ENCODE measurements at regions not wholly inside any gene's neighbourhood (a gene's known extent, or its start where the extent isn't known, plus 50 kb on each side); places are given as distances from the start of the nearest gene placed in this dataset.

DNA sequence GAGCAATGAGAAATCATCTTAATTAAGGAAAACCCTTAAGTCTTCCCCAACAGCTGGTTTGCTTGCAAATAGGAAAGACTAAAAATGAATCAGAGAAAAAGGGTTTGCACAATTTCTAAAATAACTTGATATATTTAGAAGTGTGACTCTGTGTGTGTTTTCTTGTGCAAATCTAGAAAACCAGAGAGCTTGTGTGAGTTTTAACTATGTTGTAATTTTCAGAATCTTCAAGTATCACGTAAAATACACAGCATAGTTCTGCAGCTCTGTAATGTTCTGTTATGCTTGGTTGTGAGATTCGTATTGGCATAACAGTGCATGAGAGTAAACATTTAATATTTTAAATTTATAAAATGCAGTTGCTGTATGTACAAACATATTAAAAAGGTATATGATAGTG is 74.7 kb upstream of the GAP43 start:
- no peak overlapping the region for H3K4me3 ChIP-seq (replicated peaks; ENCODE audit: low read depth, low read length)
- TF ChIP-seq, protein P1, sequence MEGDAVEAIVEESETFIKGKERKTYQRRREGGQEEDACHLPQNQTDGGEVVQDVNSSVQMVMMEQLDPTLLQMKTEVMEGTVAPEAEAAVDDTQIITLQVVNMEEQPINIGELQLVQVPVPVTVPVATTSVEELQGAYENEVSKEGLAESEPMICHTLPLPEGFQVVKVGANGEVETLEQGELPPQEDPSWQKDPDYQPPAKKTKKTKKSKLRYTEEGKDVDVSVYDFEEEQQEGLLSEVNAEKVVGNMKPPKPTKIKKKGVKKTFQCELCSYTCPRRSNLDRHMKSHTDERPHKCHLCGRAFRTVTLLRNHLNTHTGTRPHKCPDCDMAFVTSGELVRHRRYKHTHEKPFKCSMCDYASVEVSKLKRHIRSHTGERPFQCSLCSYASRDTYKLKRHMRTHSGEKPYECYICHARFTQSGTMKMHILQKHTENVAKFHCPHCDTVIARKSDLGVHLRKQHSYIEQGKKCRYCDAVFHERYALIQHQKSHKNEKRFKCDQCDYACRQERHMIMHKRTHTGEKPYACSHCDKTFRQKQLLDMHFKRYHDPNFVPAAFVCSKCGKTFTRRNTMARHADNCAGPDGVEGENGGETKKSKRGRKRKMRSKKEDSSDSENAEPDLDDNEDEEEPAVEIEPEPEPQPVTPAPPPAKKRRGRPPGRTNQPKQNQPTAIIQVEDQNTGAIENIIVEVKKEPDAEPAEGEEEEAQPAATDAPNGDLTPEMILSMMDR (IDR thresholded peaks at IDR 0.05; ENCODE audit: insufficient read depth, low read length, poor library complexity, severe bottlenecking), result no peak
- no peaks in the 10 kb centered on the region for H3K27me3 ChIP-seq (replicated peaks; ENCODE audit: control insufficient read depth, insufficient read depth, low read length)
- no peak for DNase-seq (ENCODE audit: extremely low read depth, insufficient read length)
- no peaks in the 10 kb centered on the region for H3K36me3 ChIP-seq (ENCODE audit: control insufficient read depth, insufficient read depth, low read length)

- no peaks in the 10 kb centered on the region for H3K36me3 ChIP-seq (ENCODE audit: control insufficient read depth, insufficient read depth, low read length)
- TF ChIP-seq, protein P1 (IDR thresholded peaks at IDR 0.05; ENCODE audit: insufficient read depth, low read length, poor library complexity, severe bottlenecking), result no peak
- H3K4me3 ChIP-seq (replicated peaks; ENCODE audit: low read depth, low read length), result no peak overlapping the region
- no peaks in the 10 kb centered on the region for H3K27me3 ChIP-seq (replicated peaks; ENCODE audit: control insufficient read depth, insufficient read depth, low read length)
- DNase-seq (ENCODE audit: extremely low read depth, insufficient read length), result no peak
These were observed 74.2 kb upstream of the GAP43 start for GRCh38 chr3:115549071-115549470.

DNA sequence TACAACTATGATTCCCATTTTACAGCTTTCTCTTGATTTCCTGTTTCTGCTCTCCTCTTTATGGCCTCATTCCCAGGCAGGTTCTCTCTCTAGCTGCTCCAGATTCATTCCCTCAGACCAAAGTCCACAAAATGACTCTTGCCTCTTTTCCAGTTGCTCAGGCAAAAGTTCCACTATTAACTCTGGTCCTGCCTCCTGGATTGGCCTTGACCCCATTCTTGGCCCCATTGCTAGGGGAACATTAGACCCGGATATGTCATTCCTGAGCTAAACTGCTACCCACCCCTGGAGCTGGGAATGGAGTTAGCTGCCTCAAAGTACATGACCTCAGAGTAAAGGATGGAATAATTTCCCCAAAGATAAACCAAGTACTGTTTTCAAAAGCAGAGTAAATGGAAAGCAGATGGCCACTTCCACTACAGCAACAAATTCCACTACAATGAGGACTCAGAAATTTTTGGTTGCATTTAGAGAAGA is 73.0 kb upstream of the GAP43 start:
- no peaks in the 10 kb centered on the region for H3K36me3 ChIP-seq (ENCODE audit: control insufficient read depth, insufficient read depth, low read length)
- TF ChIP-seq, protein P1 (IDR thresholded peaks at IDR 0.05; ENCODE audit: insufficient read depth, low read length, poor library complexity, severe bottlenecking), result no peak
- no peak overlapping the region for H3K4me3 ChIP-seq (replicated peaks; ENCODE audit: low read depth, low read length)
- DNase-seq (ENCODE audit: extremely low read depth, insufficient read length), result no peak
- H3K27me3 ChIP-seq (replicated peaks; ENCODE audit: control insufficient read depth, insufficient read depth, low read length), result no peaks in the 10 kb centered on the region

DNA sequence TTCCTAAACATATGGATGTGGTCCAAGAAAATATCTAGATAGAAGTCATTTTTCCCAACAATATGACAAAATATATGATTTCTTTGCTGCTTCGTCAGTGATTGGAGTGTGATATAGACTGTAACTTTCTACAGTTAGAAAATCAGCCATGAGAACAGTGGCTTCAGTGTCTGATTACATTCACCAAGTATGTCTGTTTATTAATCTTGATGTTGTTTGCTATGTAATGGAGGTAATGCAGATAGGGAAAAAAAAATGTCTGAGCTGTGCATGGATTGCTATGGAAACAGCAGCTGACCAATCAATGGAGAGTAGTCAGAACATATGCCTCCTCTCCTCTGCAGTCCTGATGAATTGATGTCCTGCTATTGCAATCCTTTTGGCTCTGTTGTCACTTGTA is 72.3 kb upstream of the GAP43 start:
- Histone ChIP-seq H3K27me3 (replicated peaks; ENCODE audit: control insufficient read depth, insufficient read depth, low read length) (no peaks in the 10 kb centered on the region), H3K4me3 (replicated peaks; ENCODE audit: low read depth, low read length) (no peak overlapping the region), H3K36me3 (ENCODE audit: control insufficient read depth, insufficient read depth, low read length) (no peaks in the 10 kb centered on the region)
- DNase-seq (ENCODE audit: extremely low read depth, insufficient read length), result no peak
- TF ChIP-seq, protein P1 (IDR thresholded peaks at IDR 0.05; ENCODE audit: insufficient read depth, low read length, poor library complexity, severe bottlenecking), result no peak

GRCh38 chr3:115552007-115552406 is 71.3 kb upstream of the GAP43 start:
- no peak for DNase-seq (ENCODE audit: extremely low read depth, insufficient read length)
- no peaks in the 10 kb centered on the region for H3K27me3 ChIP-seq (replicated peaks; ENCODE audit: control insufficient read depth, insufficient read depth, low read length)
- H3K4me3 ChIP-seq (replicated peaks; ENCODE audit: low read depth, low read length), result no peak overlapping the region
- TF ChIP-seq, protein P1 (IDR thresholded peaks at IDR 0.05; ENCODE audit: insufficient read depth, low read length, poor library complexity, severe bottlenecking), result no peak
- no peaks in the 10 kb centered on the region for H3K36me3 ChIP-seq (ENCODE audit: control insufficient read depth, insufficient read depth, low read length)
